A549 (cell line): ENCODE measurements at regions not wholly inside any gene's neighbourhood (a gene's known extent, or its start where the extent isn't known, plus 50 kb on each side); places are given as distances from the start of the nearest gene placed in this dataset.

Experiments
- ATAC-seq, 2 experiments: fragments of 200-7000 bp in 1 of 2; fragments of >200 bp in 1 of 2; cut with Nextera tagmentation in 1 of 2; cut with Tn5 transposase in 1 of 2; 3 replicates each; pipeline versions ENCODE4 v1.8.0 to v1.9.1; 2018 to 2020; ENCODE audit warnings: mild to moderate bottlenecking in 1 of 2, moderate library complexity in 1 of 2
- CTCF ChIA-PET: fragments of 300-600 bp; sonication (Branson Sonifier 250); formaldehyde crosslinking; extraction: SDS; loops from one replicate; lab custom pipeline; 2021; ENCODE audit warnings: antibody characterized with exemption, inconsistent platforms; lab: Yijun Ruan, JAX
- POLR2A ChIA-PET: fragments of 350-600 bp; formaldehyde crosslinking; extraction: SDS; loops from one replicate; lab custom pipeline; 2021; ENCODE audit warnings: antibody characterized with exemption, inconsistent platforms; lab: Yijun Ruan, JAX
- DNase-seq, 2 experiments: peaks; one replicate each; pipeline versions ENCODE4 v3.0.0 to v3.0.0-alpha.2; 2011 to 2016; ENCODE audit warnings: low read depth in 1 of 2, low spot score in 1 of 2
- FAIRE-seq: peaks from 2 replicates; lab custom pipeline; 2011; peaks lifted over from hg19 to GRCh38; lab: Jason Lieb, UNC
- H3K27ac ChIP-seq, 2 experiments: fragments of >200 bp; sonication (Bioruptor Twin); formaldehyde crosslinking; 3 replicates each; pipeline ENCODE4 v1.5.1; 2016 to 2017
- H3K4me1 ChIP-seq: fragments of >200 bp; sonication (Bioruptor Twin); formaldehyde crosslinking; 3 replicates; pipeline ENCODE4 v1.6.1; 2016
- H3K4me2 ChIP-seq: fragments of >200 bp; sonication (Bioruptor Twin); formaldehyde crosslinking; 3 replicates; pipeline ENCODE4 v1.6.1; 2016
- H3K4me3 ChIP-seq: fragments of >200 bp; sonication (Bioruptor Twin); formaldehyde crosslinking; 3 replicates; pipeline ENCODE4 v1.5.1; 2016
- H3K9me3 ChIP-seq: fragments of >200 bp; sonication (Bioruptor Twin); formaldehyde crosslinking; 3 replicates; pipeline ENCODE4 v1.6.1; 2016
- FOSL2 ChIP-seq, 2 experiments: fragments of 450-650 bp in 1 of 2; fragments of >200 bp in 1 of 2; sonication (Bioruptor Twin) in 1 of 2; formaldehyde crosslinking; IDR thresholded peaks; 2 replicates each; pipeline versions ENCODE4 v1.5.0 to v1.6.1; 2016 to 2020; ENCODE audit warnings: mild to moderate bottlenecking in 1 of 2, moderate library complexity in 1 of 2
- HOXA7 ChIP-seq: fragments of 250-450 bp; sonication (Bioruptor Pico); IDR thresholded peaks from 2 replicates; pipeline ENCODE4 v1.5.0; 2020; ENCODE audit warnings: mild to moderate bottlenecking, moderate library complexity
- KDM5A ChIP-seq: fragments of 200-600 bp; sonication (generic); IDR thresholded peaks from 2 replicates; pipeline ENCODE4 v1.6.1; 2016; ENCODE audit warnings: antibody characterized with exemption, mild to moderate bottlenecking
- MAFK ChIP-seq: fragments of 450-650 bp; IDR thresholded peaks from 2 replicates; pipeline ENCODE4 v1.6.1; 2014; ENCODE audit not compliant: partially characterized antibody
- MAZ ChIP-seq: fragments of 150-350 bp; IDR thresholded peaks from 2 replicates; pipeline ENCODE4 v1.6.1; 2014; ENCODE audit warnings: antibody characterized with exemption, low read depth, low read length, borderline replicate concordance
- MYC ChIP-seq: IDR thresholded peaks from 2 replicates; pipeline ENCODE4 v1.6.1; 2012; ENCODE audit warnings: mild to moderate bottlenecking, inconsistent platforms, low read length, improper control_type of control experiment, borderline replicate concordance
- NPAS2 ChIP-seq: fragments of 250-450 bp; sonication (Bioruptor Pico); IDR thresholded peaks from 2 replicates; pipeline ENCODE4 v1.8.0; 2022; ENCODE audit warnings: mild to moderate bottlenecking, moderate library complexity, borderline replicate concordance
- POLR2A ChIP-seq: IDR thresholded peaks from 2 replicates; pipeline ENCODE4 v1.6.1; 2012; ENCODE audit warnings: mild to moderate bottlenecking, low read length
- POLR2AphosphoS2 ChIP-seq: conservative IDR thresholded peaks from 2 replicates; pipeline ENCODE4 v1.6.1; 2012; ENCODE audit warnings: low read length, improper control_type of control experiment, inconsistent platforms
- SMC3 ChIP-seq: fragments of >200 bp; sonication (Bioruptor Twin); formaldehyde crosslinking; IDR thresholded peaks from 3 replicates; pipeline ENCODE4 v1.6.1; 2018; ENCODE audit warnings: inconsistent platforms
- SREBF2 ChIP-seq: fragments of 450-650 bp; IDR thresholded peaks from 2 replicates; pipeline ENCODE4 v1.6.1; 2014; ENCODE audit warnings: mild to moderate bottlenecking, moderate library complexity
- WGBS: methylation state at CpG from one replicate; pipeline ENCODE4 v1.1.6; 2017; ENCODE audit errors: missing lambda C conversion rate; 5-methylcytosine and 5-hydroxymethylcytosine counted together
- TF ChIP-seq, protein P1 (sequence below): fragments of 200-600 bp; sonication (generic); IDR thresholded peaks from 2 replicates; pipeline ENCODE4 v1.6.1; 2016; ENCODE audit warnings: antibody characterized with exemption, mild to moderate bottlenecking, moderate library complexity
- TF ChIP-seq, protein P2 (sequence below): fragments of >200 bp; sonication (Bioruptor Twin); formaldehyde crosslinking; IDR thresholded peaks from 3 replicates; pipeline ENCODE4 v1.5.1; 2016
- TF ChIP-seq, protein P3 (sequence below): fragments of 250-450 bp; sonication (Bioruptor Pico); IDR thresholded peaks from 2 replicates; pipeline ENCODE4 v1.5.0; 2021; ENCODE audit warnings: mild to moderate bottlenecking, moderate library complexity, borderline replicate concordance
- TF ChIP-seq, protein P4 (sequence below): IDR thresholded peaks from 2 replicates; pipeline ENCODE4 v1.6.1; 2012; ENCODE audit warnings: low read depth, borderline replicate concordance

DNA sequence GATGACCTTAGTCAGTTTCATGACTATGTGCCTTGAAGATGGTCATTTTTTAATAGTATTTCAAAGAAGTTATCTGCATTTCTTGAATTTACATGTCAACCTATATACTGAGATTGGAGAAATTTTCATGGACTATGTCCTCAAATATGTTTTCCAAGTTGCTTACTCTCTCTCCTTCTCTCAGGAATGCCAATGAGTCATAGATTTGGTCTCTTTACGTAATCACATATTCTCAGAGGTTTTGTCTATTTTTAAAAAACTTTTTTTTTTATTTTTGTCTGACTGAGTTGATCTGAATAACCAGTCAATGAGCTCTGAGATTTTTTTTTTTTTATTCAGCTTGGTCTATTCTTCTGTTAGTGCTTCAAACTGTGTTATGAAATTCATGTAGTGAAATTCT, 374.7 kb upstream of the GRIN3A start (continued):
- TF ChIP-seq, protein P1, sequence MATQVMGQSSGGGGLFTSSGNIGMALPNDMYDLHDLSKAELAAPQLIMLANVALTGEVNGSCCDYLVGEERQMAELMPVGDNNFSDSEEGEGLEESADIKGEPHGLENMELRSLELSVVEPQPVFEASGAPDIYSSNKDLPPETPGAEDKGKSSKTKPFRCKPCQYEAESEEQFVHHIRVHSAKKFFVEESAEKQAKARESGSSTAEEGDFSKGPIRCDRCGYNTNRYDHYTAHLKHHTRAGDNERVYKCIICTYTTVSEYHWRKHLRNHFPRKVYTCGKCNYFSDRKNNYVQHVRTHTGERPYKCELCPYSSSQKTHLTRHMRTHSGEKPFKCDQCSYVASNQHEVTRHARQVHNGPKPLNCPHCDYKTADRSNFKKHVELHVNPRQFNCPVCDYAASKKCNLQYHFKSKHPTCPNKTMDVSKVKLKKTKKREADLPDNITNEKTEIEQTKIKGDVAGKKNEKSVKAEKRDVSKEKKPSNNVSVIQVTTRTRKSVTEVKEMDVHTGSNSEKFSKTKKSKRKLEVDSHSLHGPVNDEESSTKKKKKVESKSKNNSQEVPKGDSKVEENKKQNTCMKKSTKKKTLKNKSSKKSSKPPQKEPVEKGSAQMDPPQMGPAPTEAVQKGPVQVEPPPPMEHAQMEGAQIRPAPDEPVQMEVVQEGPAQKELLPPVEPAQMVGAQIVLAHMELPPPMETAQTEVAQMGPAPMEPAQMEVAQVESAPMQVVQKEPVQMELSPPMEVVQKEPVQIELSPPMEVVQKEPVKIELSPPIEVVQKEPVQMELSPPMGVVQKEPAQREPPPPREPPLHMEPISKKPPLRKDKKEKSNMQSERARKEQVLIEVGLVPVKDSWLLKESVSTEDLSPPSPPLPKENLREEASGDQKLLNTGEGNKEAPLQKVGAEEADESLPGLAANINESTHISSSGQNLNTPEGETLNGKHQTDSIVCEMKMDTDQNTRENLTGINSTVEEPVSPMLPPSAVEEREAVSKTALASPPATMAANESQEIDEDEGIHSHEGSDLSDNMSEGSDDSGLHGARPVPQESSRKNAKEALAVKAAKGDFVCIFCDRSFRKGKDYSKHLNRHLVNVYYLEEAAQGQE: no peak
- no peak for TF ChIP-seq MYC
- TF ChIP-seq HOXA7 (CRISPR knock-in tag): no peak
- no peak for TF ChIP-seq POLR2AphosphoS2
- TF ChIP-seq NPAS2: no peak
- no peak for TF ChIP-seq POLR2A
- no peak for TF ChIP-seq SREBF2

DNA sequence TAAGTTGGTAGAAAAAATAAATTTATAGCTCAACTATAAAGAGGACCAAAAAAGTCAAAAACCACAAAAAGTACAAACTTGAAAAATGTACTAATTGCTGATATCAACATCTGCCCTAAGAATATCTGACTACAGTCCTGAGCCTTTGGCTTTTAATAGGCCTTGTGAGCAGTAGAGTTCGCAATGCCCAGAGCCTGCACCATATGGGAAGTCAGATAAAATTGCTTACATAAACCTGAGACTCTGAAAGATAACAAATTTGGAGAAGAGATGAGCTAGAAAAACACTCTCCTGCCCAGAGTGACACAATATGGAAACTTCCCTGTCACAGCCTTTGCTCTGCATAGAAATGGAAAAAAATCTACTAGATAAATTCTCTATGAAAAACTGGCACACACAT, 368.0 kb upstream of the GRIN3A start:
- ATAC-seq: no peak
- DNase-seq: no peak
- CTCF ChIA-PET: no interaction called here
- Histone ChIP-seq H3K9me3 (no peaks in the 10 kb centered on the region), H3K4me2 (no peak overlapping the region), H3K27ac (no peak overlapping the region), H3K4me3 (no peak overlapping the region), H3K4me1 (no peaks in the 10 kb centered on the region)
- WGBS: 0% methylated on average over 1 of the region's 1 CpG
- FAIRE-seq: no peak
- POLR2A ChIA-PET: no interaction called here
- TF ChIP-seq KDM5A (no peak), MAZ (no peak), FOSL2 (IDR thresholded peaks at IDR 0.05) (no peak), FOSL2 (CRISPR knock-in tag; IDR thresholded peaks at IDR 0.05) (no peak)
- TF ChIP-seq, protein P2, sequence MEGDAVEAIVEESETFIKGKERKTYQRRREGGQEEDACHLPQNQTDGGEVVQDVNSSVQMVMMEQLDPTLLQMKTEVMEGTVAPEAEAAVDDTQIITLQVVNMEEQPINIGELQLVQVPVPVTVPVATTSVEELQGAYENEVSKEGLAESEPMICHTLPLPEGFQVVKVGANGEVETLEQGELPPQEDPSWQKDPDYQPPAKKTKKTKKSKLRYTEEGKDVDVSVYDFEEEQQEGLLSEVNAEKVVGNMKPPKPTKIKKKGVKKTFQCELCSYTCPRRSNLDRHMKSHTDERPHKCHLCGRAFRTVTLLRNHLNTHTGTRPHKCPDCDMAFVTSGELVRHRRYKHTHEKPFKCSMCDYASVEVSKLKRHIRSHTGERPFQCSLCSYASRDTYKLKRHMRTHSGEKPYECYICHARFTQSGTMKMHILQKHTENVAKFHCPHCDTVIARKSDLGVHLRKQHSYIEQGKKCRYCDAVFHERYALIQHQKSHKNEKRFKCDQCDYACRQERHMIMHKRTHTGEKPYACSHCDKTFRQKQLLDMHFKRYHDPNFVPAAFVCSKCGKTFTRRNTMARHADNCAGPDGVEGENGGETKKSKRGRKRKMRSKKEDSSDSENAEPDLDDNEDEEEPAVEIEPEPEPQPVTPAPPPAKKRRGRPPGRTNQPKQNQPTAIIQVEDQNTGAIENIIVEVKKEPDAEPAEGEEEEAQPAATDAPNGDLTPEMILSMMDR: no peak
- TF ChIP-seq, protein P3, sequence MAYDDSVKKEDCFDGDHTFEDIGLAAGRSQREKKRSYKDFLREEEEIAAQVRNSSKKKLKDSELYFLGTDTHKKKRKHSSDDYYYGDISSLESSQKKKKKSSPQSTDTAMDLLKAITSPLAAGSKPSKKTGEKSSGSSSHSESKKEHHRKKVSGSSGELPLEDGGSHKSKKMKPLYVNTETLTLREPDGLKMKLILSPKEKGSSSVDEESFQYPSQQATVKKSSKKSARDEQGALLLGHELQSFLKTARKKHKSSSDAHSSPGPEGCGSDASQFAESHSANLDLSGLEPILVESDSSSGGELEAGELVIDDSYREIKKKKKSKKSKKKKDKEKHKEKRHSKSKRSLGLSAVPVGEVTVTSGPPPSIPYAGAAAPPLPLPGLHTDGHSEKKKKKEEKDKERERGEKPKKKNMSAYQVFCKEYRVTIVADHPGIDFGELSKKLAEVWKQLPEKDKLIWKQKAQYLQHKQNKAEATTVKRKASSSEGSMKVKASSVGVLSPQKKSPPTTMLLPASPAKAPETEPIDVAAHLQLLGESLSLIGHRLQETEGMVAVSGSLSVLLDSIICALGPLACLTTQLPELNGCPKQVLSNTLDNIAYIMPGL (CRISPR knock-in tag): no peak

DNA sequence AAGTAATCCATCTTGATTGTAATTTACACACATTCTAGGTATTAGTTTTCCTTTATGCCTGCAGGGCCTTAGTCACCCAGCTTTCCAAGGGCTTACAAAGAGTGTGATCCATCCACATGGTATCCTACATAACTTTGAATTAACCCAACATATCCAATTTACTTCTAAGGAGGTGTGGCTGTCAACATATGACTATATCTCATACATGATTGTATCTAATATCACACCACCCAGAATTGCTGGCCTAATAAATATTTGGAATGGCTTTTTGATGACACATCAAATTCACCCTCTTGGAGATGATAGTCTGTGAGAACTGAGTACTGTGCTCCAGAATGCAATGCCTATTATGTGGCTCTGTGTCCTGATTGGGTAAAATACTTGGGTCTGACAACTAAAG, 363.3 kb upstream of the GRIN3A start:
- CTCF ChIA-PET: no interaction called here
- H3K4me1 ChIP-seq: no peaks in the 10 kb centered on the region
- no peak for ATAC-seq
- no peak overlapping the region for H3K27ac ChIP-seq
- TF ChIP-seq SMC3 (no peak), MAFK (peak; percentile 78), MAZ (no peak)
- TF ChIP-seq, protein P4, sequence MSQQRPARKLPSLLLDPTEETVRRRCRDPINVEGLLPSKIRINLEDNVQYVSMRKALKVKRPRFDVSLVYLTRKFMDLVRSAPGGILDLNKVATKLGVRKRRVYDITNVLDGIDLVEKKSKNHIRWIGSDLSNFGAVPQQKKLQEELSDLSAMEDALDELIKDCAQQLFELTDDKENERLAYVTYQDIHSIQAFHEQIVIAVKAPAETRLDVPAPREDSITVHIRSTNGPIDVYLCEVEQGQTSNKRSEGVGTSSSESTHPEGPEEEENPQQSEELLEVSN: no peak
- TF ChIP-seq, all 56 proteins: peak for 1
- H3K4me2 ChIP-seq: no peak overlapping the region
- DNase-seq (no peak), FAIRE-seq (no peak)
- H3K9me3 ChIP-seq: no peaks in the 10 kb centered on the region
- POLR2A ChIA-PET: no interaction called here
- H3K4me3 ChIP-seq: no peak overlapping the region
